ENCODE measurements at regions not wholly inside any gene's neighbourhood (a gene's known extent, or its start where the extent isn't known, plus 50 kb on each side); places are given as distances from the start of the nearest gene placed in this dataset.

DNA sequence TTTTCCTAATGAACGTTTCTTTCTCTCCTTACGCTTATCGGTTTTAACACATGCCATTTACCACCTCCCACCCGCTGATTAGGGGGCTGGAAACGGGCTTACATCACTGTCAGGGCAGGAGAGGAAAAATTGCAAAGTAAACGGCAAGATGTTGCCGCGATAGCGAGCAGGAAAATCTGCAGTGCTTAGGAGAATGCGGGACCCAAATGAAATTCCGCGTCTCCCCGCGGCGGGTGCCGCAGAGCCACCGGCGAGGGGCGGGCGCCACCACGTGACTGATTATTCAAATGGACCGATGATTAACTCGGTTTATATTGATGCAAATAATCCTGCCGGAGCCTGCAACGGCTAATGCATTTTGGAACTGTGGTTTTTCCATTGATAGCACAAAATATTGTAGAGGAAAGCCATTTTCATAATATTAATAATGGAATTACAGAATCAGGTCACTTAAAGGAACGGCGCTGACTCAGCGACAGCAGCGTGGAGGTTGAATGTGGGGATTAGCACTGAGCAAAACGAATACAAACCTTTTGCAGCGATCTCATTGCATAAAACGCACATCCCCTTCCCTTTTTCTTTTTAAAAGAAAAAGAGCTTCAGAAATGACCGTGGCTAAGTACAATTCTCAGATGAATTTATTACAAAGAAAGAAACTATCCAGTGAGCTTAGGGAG is 224.2 kb downstream of the STIM2 start:
- no peaks in the 10 kb centered on the region for H3K36me3 ChIP-seq (ENCODE audit: insufficient read depth)
- H3K4me1 ChIP-seq (ENCODE audit: insufficient read depth) = peaks cover 61% of the 10 kb centered on the region
- no peaks in the 10 kb centered on the region for H3K9me3 Mint-ChIP-seq
- no peaks in the 10 kb centered on the region for H3K79me2 ChIP-seq (replicated peaks; ENCODE audit: insufficient read depth)
- ATAC-seq (peak; percentile 78), DNase-seq (ENCODE audit: low spot score) (peak; percentile 76)
- no peaks in the 10 kb centered on the region for H4K20me1 ChIP-seq (replicated peaks; ENCODE audit: insufficient read depth)
- H3K4me3 ChIP-seq = peak overlapping the region; percentile 57
- H3K27ac ChIP-seq (ENCODE audit: low read depth) = no peak overlapping the region
- H3K9me2 ChIP-seq (ENCODE audit: insufficient read depth) = peaks cover 13% of the 10 kb centered on the region
- H3K4me3 Mint-ChIP-seq = peak overlapping the region; percentile 75
- no peak overlapping the region for H3K27ac Mint-ChIP-seq
- TF ChIP-seq ZNF331 (CRISPR knock-in tag; IDR thresholded peaks at IDR 0.05; ENCODE audit: low read depth) = no peak
- TF ChIP-seq ZNF114 (CRISPR knock-in tag; IDR thresholded peaks at IDR 0.05) = no peak
- no peak for TF ChIP-seq JUNB (IDR thresholded peaks at IDR 0.05; ENCODE audit: unreplicated experiment)
- TF ChIP-seq, protein P1, sequence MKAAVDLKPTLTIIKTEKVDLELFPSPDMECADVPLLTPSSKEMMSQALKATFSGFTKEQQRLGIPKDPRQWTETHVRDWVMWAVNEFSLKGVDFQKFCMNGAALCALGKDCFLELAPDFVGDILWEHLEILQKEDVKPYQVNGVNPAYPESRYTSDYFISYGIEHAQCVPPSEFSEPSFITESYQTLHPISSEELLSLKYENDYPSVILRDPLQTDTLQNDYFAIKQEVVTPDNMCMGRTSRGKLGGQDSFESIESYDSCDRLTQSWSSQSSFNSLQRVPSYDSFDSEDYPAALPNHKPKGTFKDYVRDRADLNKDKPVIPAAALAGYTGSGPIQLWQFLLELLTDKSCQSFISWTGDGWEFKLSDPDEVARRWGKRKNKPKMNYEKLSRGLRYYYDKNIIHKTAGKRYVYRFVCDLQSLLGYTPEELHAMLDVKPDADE (IDR thresholded peaks at IDR 0.05) = no peak
- TF ChIP-seq POLR2AphosphoS5 (IDR thresholded peaks at IDR 0.05; ENCODE audit: low read depth) = peak; percentile 42; the same call in 1 of the 2 replicates
- TF ChIP-seq, protein P2, sequence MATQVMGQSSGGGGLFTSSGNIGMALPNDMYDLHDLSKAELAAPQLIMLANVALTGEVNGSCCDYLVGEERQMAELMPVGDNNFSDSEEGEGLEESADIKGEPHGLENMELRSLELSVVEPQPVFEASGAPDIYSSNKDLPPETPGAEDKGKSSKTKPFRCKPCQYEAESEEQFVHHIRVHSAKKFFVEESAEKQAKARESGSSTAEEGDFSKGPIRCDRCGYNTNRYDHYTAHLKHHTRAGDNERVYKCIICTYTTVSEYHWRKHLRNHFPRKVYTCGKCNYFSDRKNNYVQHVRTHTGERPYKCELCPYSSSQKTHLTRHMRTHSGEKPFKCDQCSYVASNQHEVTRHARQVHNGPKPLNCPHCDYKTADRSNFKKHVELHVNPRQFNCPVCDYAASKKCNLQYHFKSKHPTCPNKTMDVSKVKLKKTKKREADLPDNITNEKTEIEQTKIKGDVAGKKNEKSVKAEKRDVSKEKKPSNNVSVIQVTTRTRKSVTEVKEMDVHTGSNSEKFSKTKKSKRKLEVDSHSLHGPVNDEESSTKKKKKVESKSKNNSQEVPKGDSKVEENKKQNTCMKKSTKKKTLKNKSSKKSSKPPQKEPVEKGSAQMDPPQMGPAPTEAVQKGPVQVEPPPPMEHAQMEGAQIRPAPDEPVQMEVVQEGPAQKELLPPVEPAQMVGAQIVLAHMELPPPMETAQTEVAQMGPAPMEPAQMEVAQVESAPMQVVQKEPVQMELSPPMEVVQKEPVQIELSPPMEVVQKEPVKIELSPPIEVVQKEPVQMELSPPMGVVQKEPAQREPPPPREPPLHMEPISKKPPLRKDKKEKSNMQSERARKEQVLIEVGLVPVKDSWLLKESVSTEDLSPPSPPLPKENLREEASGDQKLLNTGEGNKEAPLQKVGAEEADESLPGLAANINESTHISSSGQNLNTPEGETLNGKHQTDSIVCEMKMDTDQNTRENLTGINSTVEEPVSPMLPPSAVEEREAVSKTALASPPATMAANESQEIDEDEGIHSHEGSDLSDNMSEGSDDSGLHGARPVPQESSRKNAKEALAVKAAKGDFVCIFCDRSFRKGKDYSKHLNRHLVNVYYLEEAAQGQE (IDR thresholded peaks at IDR 0.05; ENCODE audit: unreplicated experiment) = no peak
- no peak for TF ChIP-seq CREB1 (CRISPR knock-in tag; IDR thresholded peaks at IDR 0.05; ENCODE audit: low read depth)
- TF ChIP-seq, protein P3, sequence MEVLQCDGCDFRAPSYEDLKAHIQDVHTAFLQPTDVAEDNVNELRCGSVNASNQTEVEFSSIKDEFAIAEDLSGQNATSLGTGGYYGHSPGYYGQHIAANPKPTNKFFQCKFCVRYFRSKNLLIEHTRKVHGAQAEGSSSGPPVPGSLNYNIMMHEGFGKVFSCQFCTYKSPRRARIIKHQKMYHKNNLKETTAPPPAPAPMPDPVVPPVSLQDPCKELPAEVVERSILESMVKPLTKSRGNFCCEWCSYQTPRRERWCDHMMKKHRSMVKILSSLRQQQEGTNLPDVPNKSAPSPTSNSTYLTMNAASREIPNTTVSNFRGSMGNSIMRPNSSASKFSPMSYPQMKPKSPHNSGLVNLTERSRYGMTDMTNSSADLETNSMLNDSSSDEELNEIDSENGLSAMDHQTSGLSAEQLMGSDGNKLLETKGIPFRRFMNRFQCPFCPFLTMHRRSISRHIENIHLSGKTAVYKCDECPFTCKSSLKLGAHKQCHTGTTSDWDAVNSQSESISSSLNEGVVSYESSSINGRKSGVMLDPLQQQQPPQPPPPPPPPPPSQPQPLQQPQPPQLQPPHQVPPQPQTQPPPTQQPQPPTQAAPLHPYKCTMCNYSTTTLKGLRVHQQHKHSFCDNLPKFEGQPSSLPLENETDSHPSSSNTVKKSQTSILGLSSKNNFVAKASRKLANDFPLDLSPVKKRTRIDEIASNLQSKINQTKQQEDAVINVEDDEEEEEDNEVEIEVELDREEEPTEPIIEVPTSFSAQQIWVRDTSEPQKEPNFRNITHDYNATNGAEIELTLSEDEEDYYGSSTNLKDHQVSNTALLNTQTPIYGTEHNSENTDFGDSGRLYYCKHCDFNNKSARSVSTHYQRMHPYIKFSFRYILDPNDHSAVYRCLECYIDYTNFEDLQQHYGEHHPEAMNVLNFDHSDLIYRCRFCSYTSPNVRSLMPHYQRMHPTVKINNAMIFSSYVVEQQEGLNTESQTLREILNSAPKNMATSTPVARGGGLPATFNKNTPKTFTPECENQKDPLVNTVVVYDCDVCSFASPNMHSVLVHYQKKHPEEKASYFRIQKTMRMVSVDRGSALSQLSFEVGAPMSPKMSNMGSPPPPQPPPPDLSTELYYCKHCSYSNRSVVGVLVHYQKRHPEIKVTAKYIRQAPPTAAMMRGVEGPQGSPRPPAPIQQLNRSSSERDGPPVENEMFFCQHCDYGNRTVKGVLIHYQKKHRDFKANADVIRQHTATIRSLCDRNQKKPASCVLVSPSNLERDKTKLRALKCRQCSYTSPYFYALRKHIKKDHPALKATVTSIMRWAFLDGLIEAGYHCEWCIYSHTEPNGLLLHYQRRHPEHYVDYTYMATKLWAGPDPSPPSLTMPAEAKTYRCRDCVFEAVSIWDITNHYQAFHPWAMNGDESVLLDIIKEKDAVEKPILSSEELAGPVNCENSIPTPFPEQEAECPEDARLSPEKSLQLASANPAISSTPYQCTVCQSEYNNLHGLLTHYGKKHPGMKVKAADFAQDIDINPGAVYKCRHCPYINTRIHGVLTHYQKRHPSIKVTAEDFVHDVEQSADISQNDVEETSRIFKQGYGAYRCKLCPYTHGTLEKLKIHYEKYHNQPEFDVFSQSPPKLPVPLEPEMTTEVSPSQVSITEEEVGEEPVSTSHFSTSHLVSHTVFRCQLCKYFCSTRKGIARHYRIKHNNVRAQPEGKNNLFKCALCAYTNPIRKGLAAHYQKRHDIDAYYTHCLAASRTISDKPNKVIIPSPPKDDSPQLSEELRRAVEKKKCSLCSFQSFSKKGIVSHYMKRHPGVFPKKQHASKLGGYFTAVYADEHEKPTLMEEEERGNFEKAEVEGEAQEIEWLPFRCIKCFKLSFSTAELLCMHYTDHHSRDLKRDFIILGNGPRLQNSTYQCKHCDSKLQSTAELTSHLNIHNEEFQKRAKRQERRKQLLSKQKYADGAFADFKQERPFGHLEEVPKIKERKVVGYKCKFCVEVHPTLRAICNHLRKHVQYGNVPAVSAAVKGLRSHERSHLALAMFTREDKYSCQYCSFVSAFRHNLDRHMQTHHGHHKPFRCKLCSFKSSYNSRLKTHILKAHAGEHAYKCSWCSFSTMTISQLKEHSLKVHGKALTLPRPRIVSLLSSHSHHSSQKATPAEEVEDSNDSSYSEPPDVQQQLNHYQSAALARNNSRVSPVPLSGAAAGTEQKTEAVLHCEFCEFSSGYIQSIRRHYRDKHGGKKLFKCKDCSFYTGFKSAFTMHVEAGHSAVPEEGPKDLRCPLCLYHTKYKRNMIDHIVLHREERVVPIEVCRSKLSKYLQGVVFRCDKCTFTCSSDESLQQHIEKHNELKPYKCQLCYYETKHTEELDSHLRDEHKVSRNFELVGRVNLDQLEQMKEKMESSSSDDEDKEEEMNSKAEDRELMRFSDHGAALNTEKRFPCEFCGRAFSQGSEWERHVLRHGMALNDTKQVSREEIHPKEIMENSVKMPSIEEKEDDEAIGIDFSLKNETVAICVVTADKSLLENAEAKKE (CRISPR knock-in tag; IDR thresholded peaks at IDR 0.05) = no peak
- TF ChIP-seq, protein P4, sequence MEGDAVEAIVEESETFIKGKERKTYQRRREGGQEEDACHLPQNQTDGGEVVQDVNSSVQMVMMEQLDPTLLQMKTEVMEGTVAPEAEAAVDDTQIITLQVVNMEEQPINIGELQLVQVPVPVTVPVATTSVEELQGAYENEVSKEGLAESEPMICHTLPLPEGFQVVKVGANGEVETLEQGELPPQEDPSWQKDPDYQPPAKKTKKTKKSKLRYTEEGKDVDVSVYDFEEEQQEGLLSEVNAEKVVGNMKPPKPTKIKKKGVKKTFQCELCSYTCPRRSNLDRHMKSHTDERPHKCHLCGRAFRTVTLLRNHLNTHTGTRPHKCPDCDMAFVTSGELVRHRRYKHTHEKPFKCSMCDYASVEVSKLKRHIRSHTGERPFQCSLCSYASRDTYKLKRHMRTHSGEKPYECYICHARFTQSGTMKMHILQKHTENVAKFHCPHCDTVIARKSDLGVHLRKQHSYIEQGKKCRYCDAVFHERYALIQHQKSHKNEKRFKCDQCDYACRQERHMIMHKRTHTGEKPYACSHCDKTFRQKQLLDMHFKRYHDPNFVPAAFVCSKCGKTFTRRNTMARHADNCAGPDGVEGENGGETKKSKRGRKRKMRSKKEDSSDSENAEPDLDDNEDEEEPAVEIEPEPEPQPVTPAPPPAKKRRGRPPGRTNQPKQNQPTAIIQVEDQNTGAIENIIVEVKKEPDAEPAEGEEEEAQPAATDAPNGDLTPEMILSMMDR (conservative IDR thresholded peaks at IDR 0.05; ENCODE audit: low read depth in 2 of 2) = peak; percentile 17 to 45; a peak in 3 of 4 replicates
- TF ChIP-seq NANOG (IDR thresholded peaks at IDR 0.05; ENCODE audit: borderline replicate concordance) = no peak
- no peak for TF ChIP-seq EZH2phosphoT487 (IDR thresholded peaks at IDR 0.05; ENCODE audit: unreplicated experiment)
- no peak for TF ChIP-seq STAT1 (IDR thresholded peaks at IDR 0.05; ENCODE audit: unreplicated experiment)
- H3K27me3 ChIP-seq (ENCODE audit: insufficient read depth) = peaks cover 16% of the 10 kb centered on the region; the same call in 1 of the 2 replicates
- peak overlapping the region; percentile 93 for H2AFZ ChIP-seq
- peak overlapping the region; percentile 86 for H3K4me2 ChIP-seq
- H3F3A ChIP-seq (replicated peaks; ENCODE audit: low read depth) = 0 out of 2 replicates have a peak, but pooled peaks cover 5% of the 10 kb centered on the region
- peaks cover 19% of the 10 kb centered on the region for H3K27me3 Mint-ChIP-seq (ENCODE audit: insufficient read depth, low read depth, poor library complexity)
- no peaks in the 10 kb centered on the region; the same call in 2 of the 3 replicates for H3K36me3 Mint-ChIP-seq (ENCODE audit: low read depth)
- H3K4me1 Mint-ChIP-seq = peaks cover 52% of the 10 kb centered on the region
